Body of pancreas (tissue), 4 donors: ENCODE measurements at regions not wholly inside any gene's neighbourhood (a gene's known extent, or its start where the extent isn't known, plus 50 kb on each side); places are given as distances from the start of the nearest gene placed in this dataset.
"Not testable (repeated sequence)": the region's sequence is repeated elsewhere in the genome, so short reads cannot be mapped to it uniquely, and the experiment has no call there.

Experiments
- ATAC-seq: fragments of 150-250 bp; one replicate; pipeline ENCODE4 v1.9.1; 2016
- DNase-seq, 4 donors: peaks; one replicate each; pipeline ENCODE4 v3.0.0-alpha.2; 2019
- H3K27ac ChIP-seq, 4 donors: fragments of 200-600 bp; sonication (generic); 1 replicate in 3 of 4; 2 replicates in 1 of 4; pipeline versions ENCODE4 v1.5.1 to v1.6.1; 2016 to 2019; ENCODE audit warnings: mild to moderate bottlenecking in 1 of 4, mixed read lengths in 1 of 4, moderate library complexity in 1 of 4
- H3K27me3 ChIP-seq, 2 donors: fragments of 200-600 bp; sonication (generic); one replicate each; pipeline ENCODE4 v1.6.0; 2016; ENCODE audit warnings: mild to moderate bottlenecking in 1 of 2
- H3K36me3 ChIP-seq, 2 donors: fragments of 200-600 bp; sonication (generic); replicated peaks in 1 of 2; 2 replicates each; pipeline ENCODE4 v1.5.1; 2016; ENCODE audit warnings: low read depth in 2 of 2; ENCODE audit not compliant: insufficient read depth in 1 of 2
- H3K4me1 ChIP-seq: fragments of 200-600 bp; sonication (generic); one replicate; pipeline ENCODE4 v1.6.0; 2016
- H3K4me3 ChIP-seq, 2 donors: fragments of 200-600 bp; sonication (generic); 1 replicate in 1 of 2; 2 replicates in 1 of 2; pipeline ENCODE4 v1.5.1; 2016 to 2019
- H3K9me3 ChIP-seq, 3 donors: fragments of 200-600 bp; sonication (generic); 1 replicate in 2 of 3; 2 replicates in 1 of 3; pipeline ENCODE4 v1.5.1; 2016
- CTCF ChIP-seq, 7 experiments: fragments of 450-650 bp in 4 of 7; fragments of 200-600 bp in 3 of 7; sonication (generic) in 3 of 7; IDR thresholded peaks; one replicate each; pipeline ENCODE4 v1.5.1; 2016 to 2019; ENCODE audit warnings: antibody characterized with exemption in 7 of 7
- POLR2A ChIP-seq, 3 donors: fragments of 450-650 bp; IDR thresholded peaks; one replicate each; pipeline ENCODE4 v1.6.1; 2016; ENCODE audit warnings: antibody characterized with exemption in 3 of 3, mild to moderate bottlenecking in 2 of 3
- WGBS, 2 donors: methylation state at CpG; one replicate each; pipeline ENCODE4 v1.1.5; 2017; 5-methylcytosine and 5-hydroxymethylcytosine counted together
- intact Hi-C: fragments of 100-400 bp; cut with DNase I; formaldehyde crosslinking; loops from one replicate; pipeline ENCODE4 v1.15.1; 2023

GRCh38 chr10:8283986-8284385 is 229.5 kb downstream of the GATA3 start:
- no peak for ATAC-seq
- Histone ChIP-seq H3K36me3 (no peaks in the 10 kb centered on the region), H3K4me1 (no peaks in the 10 kb centered on the region), H3K27me3 (no peaks in the 10 kb centered on the region), H3K4me3 (no peak overlapping the region), H3K9me3 (no peaks in the 10 kb centered on the region), H3K27ac (no peak overlapping the region)
- TF ChIP-seq CTCF (IDR thresholded peaks at IDR 0.05): no peak
- no peak for TF ChIP-seq POLR2A (IDR thresholded peaks at IDR 0.05)
- DNase-seq: no peak
- intact Hi-C loops: no loop called here
- 71 to 74% methylated on average over 11 of the region's 11 CpGs for WGBS, 2 donors

- H3K27ac ChIP-seq, DNase-seq, H3K27me3 ChIP-seq, H3K4me3 ChIP-seq, ATAC-seq, H3K36me3 ChIP-seq, H3K9me3 ChIP-seq, H3K4me1 ChIP-seq, intact Hi-C loops: not testable (repeated sequence)
- WGBS, 2 donors: 69 to 78% methylated on average over 3 to 4 of the region's 4 CpGs
Observed at GRCh38 chr10:8285970-8286369, 231.5 kb downstream of the GATA3 start.

- Histone ChIP-seq H3K27me3 (no peaks in the 10 kb centered on the region), H3K27ac (no peak overlapping the region), H3K9me3 (no peaks in the 10 kb centered on the region), H3K4me3 (no peak overlapping the region), H3K36me3 (no peaks in the 10 kb centered on the region), H3K4me1 (no peaks in the 10 kb centered on the region)
- ATAC-seq (no peak), DNase-seq (no peak)
- intact Hi-C loops: no loop called here
- no peak for TF ChIP-seq POLR2A (IDR thresholded peaks at IDR 0.05)
- TF ChIP-seq CTCF (IDR thresholded peaks at IDR 0.05): no peak
- 53% methylated on average over 9 of the region's 9 CpGs for WGBS, 2 donors
Observed at GRCh38 chr10:8288600-8288999, 234.1 kb downstream of the GATA3 start.

- Histone ChIP-seq H3K4me1 (no peaks in the 10 kb centered on the region), H3K27me3 (no peaks in the 10 kb centered on the region), H3K36me3 (no peaks in the 10 kb centered on the region), H3K27ac (no peak overlapping the region), H3K9me3 (no peaks in the 10 kb centered on the region), H3K4me3 (no peak overlapping the region)
- no peak for TF ChIP-seq POLR2A (IDR thresholded peaks at IDR 0.05)
- TF ChIP-seq CTCF (IDR thresholded peaks at IDR 0.05): no peak
- no peak for DNase-seq
- intact Hi-C loops: no loop called here
- ATAC-seq: no peak
- 26 to 41% methylated on average over 4 of the region's 4 CpGs for WGBS, 2 donors
Observed at GRCh38 chr10:8289186-8289924, 234.9 kb downstream of the GATA3 start.

GRCh38 chr10:8294779-8295178 is 240.3 kb downstream of the GATA3 start:
- Histone ChIP-seq H3K36me3 (no peaks in the 10 kb centered on the region), H3K27ac (no peak overlapping the region), H3K9me3 (no peaks in the 10 kb centered on the region), H3K4me3 (no peak overlapping the region), H3K27me3 (no peaks in the 10 kb centered on the region), H3K4me1 (no peaks in the 10 kb centered on the region)
- TF ChIP-seq CTCF (IDR thresholded peaks at IDR 0.05) (no peak), POLR2A (IDR thresholded peaks at IDR 0.05) (no peak)
- no peak for DNase-seq
- WGBS, 2 donors: 69 to 75% methylated on average over 5 of the region's 5 CpGs
- intact Hi-C loops: no loop called here
- ATAC-seq: no peak
